Thyroid gland (tissue), 4 donors: ENCODE measurements at regions not wholly inside any gene's neighbourhood (a gene's known extent, or its start where the extent isn't known, plus 50 kb on each side); places are given as distances from the start of the nearest gene placed in this dataset.
A peak's percentile ranks its signal among the peaks of the same experiment; 100 is the strongest.

ENCODE experiments used
- DNase-seq, 2 donors: peaks; one replicate each; pipeline ENCODE4 v3.0.0-alpha.2; 2019
- H3K27ac ChIP-seq, 3 donors: fragments of 200-600 bp; sonication (generic); 1 replicate in 2 of 3; 2 replicates in 1 of 3; pipeline ENCODE4 v1.5.1; 2016 to 2019; ENCODE audit warnings: mild to moderate bottlenecking in 1 of 3, moderate library complexity in 1 of 3
- H3K27me3 ChIP-seq: fragments of 200-600 bp; sonication (generic); one replicate; pipeline ENCODE4 v1.5.1; 2019
- H3K36me3 ChIP-seq, 2 donors: fragments of 200-600 bp; sonication (generic); one replicate each; pipeline ENCODE4 v1.5.1; 2016 to 2019
- H3K4me1 ChIP-seq, 2 donors: fragments of 200-600 bp; sonication (generic); one replicate each; pipeline ENCODE4 v1.5.1; 2017 to 2019
- H3K4me3 ChIP-seq, 3 donors: fragments of 200-600 bp; sonication (generic); replicated peaks in 1 of 3; 1 replicate in 2 of 3; 2 replicates in 1 of 3; pipeline ENCODE4 v1.5.1; 2016; ENCODE audit warnings: mild to moderate bottlenecking in 1 of 3
- H3K9me3 ChIP-seq: fragments of 200-600 bp; sonication (generic); one replicate; pipeline ENCODE4 v1.5.1; 2017
- POLR2A ChIP-seq, 2 donors: fragments of 450-650 bp; IDR thresholded peaks; one replicate each; pipeline ENCODE4 v1.6.1; 2017; ENCODE audit warnings: antibody characterized with exemption in 2 of 2, mild to moderate bottlenecking in 2 of 2, moderate library complexity in 1 of 2
- WGBS, 2 donors: methylation state at CpG; one replicate each; pipeline ENCODE4 v1.1.5; 2017; 5-methylcytosine and 5-hydroxymethylcytosine counted together
- intact Hi-C: fragments of 100-400 bp; cut with DNase I; formaldehyde crosslinking; loops from one replicate; pipeline ENCODE4 v1.15.1; 2023
- TF ChIP-seq, protein P1 (sequence below), 6 experiments: fragments of 200-600 bp in 3 of 6; fragments of 450-650 bp in 3 of 6; sonication (generic) in 3 of 6; IDR thresholded peaks; one replicate each; pipeline ENCODE4 v1.5.1; 2016 to 2019; ENCODE audit warnings: antibody characterized with exemption in 6 of 6, mild to moderate bottlenecking in 2 of 6, inconsistent platforms in 1 of 6, moderate library complexity in 1 of 6

DNA sequence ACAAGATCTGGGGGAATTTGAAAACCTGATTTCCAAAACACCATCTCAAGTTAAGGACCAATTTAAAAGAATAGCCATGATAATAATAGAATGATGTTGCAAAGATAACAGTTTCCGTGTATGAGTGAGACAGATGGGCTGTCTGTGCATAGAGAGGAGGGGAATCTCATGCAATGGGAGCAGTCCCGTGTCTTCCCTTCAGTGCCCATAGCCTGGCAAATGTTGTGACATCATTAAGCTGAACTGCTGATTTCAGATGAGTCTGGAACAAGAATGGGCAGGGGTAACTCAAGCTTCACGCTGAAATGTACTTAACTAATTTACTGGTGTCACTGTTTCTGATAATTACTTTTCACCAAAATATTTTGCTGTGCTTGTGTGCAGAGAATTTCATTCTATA is 454.0 kb downstream of the FOXG1 start:
- H3K4me3 ChIP-seq, result no peak overlapping the region
- intact Hi-C loops, result no loop called here
- H3K27ac ChIP-seq, result no peak overlapping the region
- no peaks in the 10 kb centered on the region for H3K4me1 ChIP-seq
- TF ChIP-seq, protein P1, sequence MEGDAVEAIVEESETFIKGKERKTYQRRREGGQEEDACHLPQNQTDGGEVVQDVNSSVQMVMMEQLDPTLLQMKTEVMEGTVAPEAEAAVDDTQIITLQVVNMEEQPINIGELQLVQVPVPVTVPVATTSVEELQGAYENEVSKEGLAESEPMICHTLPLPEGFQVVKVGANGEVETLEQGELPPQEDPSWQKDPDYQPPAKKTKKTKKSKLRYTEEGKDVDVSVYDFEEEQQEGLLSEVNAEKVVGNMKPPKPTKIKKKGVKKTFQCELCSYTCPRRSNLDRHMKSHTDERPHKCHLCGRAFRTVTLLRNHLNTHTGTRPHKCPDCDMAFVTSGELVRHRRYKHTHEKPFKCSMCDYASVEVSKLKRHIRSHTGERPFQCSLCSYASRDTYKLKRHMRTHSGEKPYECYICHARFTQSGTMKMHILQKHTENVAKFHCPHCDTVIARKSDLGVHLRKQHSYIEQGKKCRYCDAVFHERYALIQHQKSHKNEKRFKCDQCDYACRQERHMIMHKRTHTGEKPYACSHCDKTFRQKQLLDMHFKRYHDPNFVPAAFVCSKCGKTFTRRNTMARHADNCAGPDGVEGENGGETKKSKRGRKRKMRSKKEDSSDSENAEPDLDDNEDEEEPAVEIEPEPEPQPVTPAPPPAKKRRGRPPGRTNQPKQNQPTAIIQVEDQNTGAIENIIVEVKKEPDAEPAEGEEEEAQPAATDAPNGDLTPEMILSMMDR (IDR thresholded peaks at IDR 0.05), result no peak
- TF ChIP-seq POLR2A (IDR thresholded peaks at IDR 0.05), result no peak
- 56 to 62% methylated on average over 3 of the region's 3 CpGs for WGBS, 2 donors
- no peaks in the 10 kb centered on the region for H3K27me3 ChIP-seq
- no peaks in the 10 kb centered on the region for H3K36me3 ChIP-seq
- no peak for DNase-seq
- no peaks in the 10 kb centered on the region for H3K9me3 ChIP-seq

DNA sequence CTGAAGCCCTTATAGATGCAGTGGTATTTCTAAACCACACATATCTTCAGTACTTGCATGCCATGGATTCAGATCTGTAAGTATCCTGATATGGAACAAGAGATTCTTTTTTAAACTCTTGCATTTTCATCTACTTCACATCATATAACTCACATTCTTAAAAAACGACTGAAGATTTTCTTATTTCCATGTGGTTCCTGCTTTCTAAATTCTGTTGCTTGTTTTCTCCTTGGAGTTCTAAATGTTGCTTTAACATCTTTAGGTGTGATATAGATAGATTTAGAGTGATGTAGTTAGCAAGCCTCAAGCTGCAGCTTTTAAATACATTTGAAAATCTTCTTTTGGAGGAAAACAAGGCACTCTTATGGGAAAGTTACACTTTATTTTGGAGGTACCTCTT is 455.4 kb downstream of the FOXG1 start:
- Histone ChIP-seq H3K4me1 (no peaks in the 10 kb centered on the region), H3K4me3 (no peak overlapping the region), H3K27me3 (no peaks in the 10 kb centered on the region), H3K27ac (no peak overlapping the region), H3K9me3 (no peaks in the 10 kb centered on the region), H3K36me3 (no peaks in the 10 kb centered on the region)
- 36 to 40% methylated on average over 1 of the region's 1 CpG for WGBS, 2 donors
- DNase-seq, result no peak
- no peak for TF ChIP-seq POLR2A (IDR thresholded peaks at IDR 0.05)
- TF ChIP-seq, protein P1 (IDR thresholded peaks at IDR 0.05), result no peak
- intact Hi-C loops, result no loop called here

DNA sequence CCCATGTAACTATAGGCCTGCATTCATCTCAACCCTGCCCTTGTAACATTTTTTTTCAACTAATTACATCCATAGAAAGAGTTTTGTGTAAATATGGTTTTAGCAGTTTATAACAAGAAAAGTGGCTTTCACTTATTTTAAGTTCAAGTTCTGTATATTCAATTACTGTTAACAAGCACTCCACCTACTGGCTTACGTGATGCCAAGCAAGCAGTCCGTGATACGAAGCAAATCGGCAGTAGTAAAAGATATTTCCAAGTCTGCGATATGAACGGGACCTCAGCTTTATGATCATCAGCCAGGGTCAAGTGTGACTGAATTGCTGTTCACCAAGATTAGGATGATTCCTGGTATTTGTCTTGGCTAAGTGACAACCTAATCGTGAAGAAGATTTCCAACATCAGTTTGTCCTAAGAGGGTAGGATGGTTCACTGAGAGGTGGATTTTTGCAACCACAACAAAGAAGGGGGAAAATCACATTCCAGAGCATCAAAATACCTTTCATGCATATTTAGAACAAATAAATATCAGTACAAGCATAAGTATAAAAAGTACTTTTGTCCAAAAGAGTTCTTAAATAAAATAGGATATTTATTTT is 456.2 kb downstream of the FOXG1 start:
- Histone ChIP-seq H3K4me1 (no peaks in the 10 kb centered on the region), H3K4me3 (no peak overlapping the region), H3K9me3 (no peaks in the 10 kb centered on the region), H3K27me3 (no peaks in the 10 kb centered on the region), H3K36me3 (no peaks in the 10 kb centered on the region), H3K27ac (no peak overlapping the region)
- TF ChIP-seq, protein P1 (IDR thresholded peaks at IDR 0.05), result peak in 2 of 6 experiments; percentile 19 to 33
- no peak for TF ChIP-seq POLR2A (IDR thresholded peaks at IDR 0.05)
- intact Hi-C loops, result no loop called here
- WGBS, 2 donors, result 8 to 9% methylated on average over 7 of the region's 7 CpGs
- peak in 1 of 2 donors; percentile 1 for DNase-seq

DNA sequence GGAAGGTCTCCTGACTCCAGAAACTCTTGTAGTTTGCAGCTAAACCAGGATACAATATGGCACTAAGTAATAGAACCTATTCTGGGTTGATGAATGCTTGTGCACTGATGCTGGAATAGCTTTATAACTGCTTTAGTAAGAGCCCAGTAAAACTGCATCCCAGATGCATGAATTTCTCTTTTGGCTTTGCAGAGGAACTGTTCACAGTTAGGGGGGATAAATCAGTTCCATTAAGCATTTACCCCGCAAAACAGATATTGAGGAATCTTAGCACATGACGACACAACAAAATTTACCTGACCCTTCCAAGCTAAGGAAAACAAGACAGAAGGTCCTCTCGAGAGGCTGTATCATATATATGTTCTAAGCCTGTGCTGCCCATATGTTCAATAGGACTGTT is 457.4 kb downstream of the FOXG1 start:
- H3K4me3 ChIP-seq, result no peak overlapping the region
- intact Hi-C loops, result no loop called here
- no peak overlapping the region for H3K27ac ChIP-seq
- DNase-seq, result no peak
- TF ChIP-seq, protein P1 (IDR thresholded peaks at IDR 0.05), result no peak
- TF ChIP-seq POLR2A (IDR thresholded peaks at IDR 0.05), result no peak
- 83 to 88% methylated on average over 3 of the region's 3 CpGs for WGBS, 2 donors
- no peaks in the 10 kb centered on the region for H3K4me1 ChIP-seq
- H3K9me3 ChIP-seq, result no peaks in the 10 kb centered on the region
- H3K36me3 ChIP-seq, result no peaks in the 10 kb centered on the region
- no peaks in the 10 kb centered on the region for H3K27me3 ChIP-seq

DNA sequence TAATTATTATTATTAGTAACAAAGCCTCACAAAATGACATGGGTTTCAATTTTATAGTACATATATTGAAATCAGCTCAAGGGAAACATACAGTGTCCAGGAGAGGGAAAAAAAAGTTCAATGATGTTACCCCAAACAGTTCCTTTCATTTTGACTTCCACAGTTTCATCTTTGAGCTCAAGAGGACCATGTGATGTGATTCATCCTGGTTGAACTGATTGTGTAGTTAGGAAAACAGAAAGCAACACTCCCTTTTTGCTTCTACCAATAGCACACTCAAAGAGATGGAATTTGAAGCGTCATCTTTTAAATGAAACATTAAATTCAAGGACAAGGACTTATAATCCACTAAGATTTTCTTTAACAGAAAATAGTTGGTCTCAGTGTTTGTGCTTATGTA is 461.0 kb downstream of the FOXG1 start:
- no peaks in the 10 kb centered on the region for H3K9me3 ChIP-seq
- H3K4me3 ChIP-seq, result no peak overlapping the region
- 87 to 93% methylated on average over 1 of the region's 1 CpG for WGBS, 2 donors
- no peaks in the 10 kb centered on the region for H3K4me1 ChIP-seq
- TF ChIP-seq, protein P1 (IDR thresholded peaks at IDR 0.05), result no peak
- no peak for TF ChIP-seq POLR2A (IDR thresholded peaks at IDR 0.05)
- intact Hi-C loops, result no loop called here
- H3K27ac ChIP-seq, result no peak overlapping the region
- no peak for DNase-seq
- H3K27me3 ChIP-seq, result no peaks in the 10 kb centered on the region
- no peaks in the 10 kb centered on the region for H3K36me3 ChIP-seq
